ENCODE measurements at regions not wholly inside any gene's neighbourhood (a gene's known extent, or its start where the extent isn't known, plus 50 kb on each side); places are given as distances from the start of the nearest gene placed in this dataset.
"Not testable (repeated sequence)": the region's sequence is repeated elsewhere in the genome, so short reads cannot be mapped to it uniquely, and the experiment has no call there.

GRCh38 chr4:118504927-118505326 is 152.1 kb upstream of the PRSS12 start:
- DNase-seq: peak; percentile 1

GRCh38 chr4:118505491-118505890 is 152.7 kb upstream of the PRSS12 start:
- DNase-seq: not testable (repeated sequence)

- not testable (repeated sequence) for DNase-seq
These were observed 160.1 kb upstream of the PRSS12 start for GRCh38 chr4:118512870-118513269.

GRCh38 chr4:118514332-118514731 is 161.5 kb upstream of the PRSS12 start:
- DNase-seq: not testable (repeated sequence)

- peak; percentile 44 for DNase-seq
These were observed 163.3 kb upstream of the PRSS12 start for GRCh38 chr4:118516107-118516506.

GRCh38 chr4:118530107-118530506 is 155.1 kb upstream of the METTL14 start:
- not testable (repeated sequence) for DNase-seq

- not testable (repeated sequence) for DNase-seq
These were observed 153.2 kb upstream of the METTL14 start for GRCh38 chr4:118531947-118532346.

- DNase-seq: not testable (repeated sequence)
These were observed 149.4 kb upstream of the METTL14 start for GRCh38 chr4:118535788-118536187.

- DNase-seq: peak; percentile 50
These were observed 145.6 kb upstream of the METTL14 start for GRCh38 chr4:118539412-118540077.

GRCh38 chr4:118556576-118556975 is 128.6 kb upstream of the METTL14 start:
- DNase-seq: not testable (repeated sequence)

GRCh38 chr4:118557298-118557851 is 127.8 kb upstream of the METTL14 start:
- DNase-seq: peak; percentile 1

- not testable (repeated sequence) for DNase-seq
These were observed 127.0 kb upstream of the METTL14 start for GRCh38 chr4:118558188-118558587.

GRCh38 chr4:118561559-118561958 is 123.6 kb upstream of the METTL14 start:
- not testable (repeated sequence) for DNase-seq

GRCh38 chr4:118566003-118566513 is 119.1 kb upstream of the METTL14 start:
- peak; percentile 36 for DNase-seq

GRCh38 chr4:118572991-118573390 is 112.2 kb upstream of the METTL14 start:
- DNase-seq: not testable (repeated sequence)

- DNase-seq: not testable (repeated sequence)
These were observed 110.8 kb upstream of the METTL14 start for GRCh38 chr4:118574251-118574913.

GRCh38 chr4:118575057-118575456 is 110.1 kb upstream of the METTL14 start:
- DNase-seq: not testable (repeated sequence)

GRCh38 chr4:118575726-118576125 is 109.5 kb upstream of the METTL14 start:
- peak; percentile 32 for DNase-seq

- not testable (repeated sequence) for DNase-seq
These were observed 108.4 kb upstream of the METTL14 start for GRCh38 chr4:118576709-118577219.

GRCh38 chr4:118585015-118585414 is 100.2 kb upstream of the METTL14 start:
- no peak for DNase-seq

- DNase-seq: no peak
These were observed 98.8 kb upstream of the METTL14 start for GRCh38 chr4:118586357-118586790.

GRCh38 chr4:118587116-118587831 is 97.9 kb upstream of the METTL14 start:
- DNase-seq: no peak

- DNase-seq: no peak
These were observed 97.2 kb upstream of the METTL14 start for GRCh38 chr4:118587946-118588345.

Data from inflammatory macrophage treated with lipopolysaccharide for 4 hours (primary cell).